Panc1 (cell line): ENCODE measurements at regions not wholly inside any gene's neighbourhood (a gene's known extent, or its start where the extent isn't known, plus 50 kb on each side); places are given as distances from the start of the nearest gene placed in this dataset.

ENCODE experiments used
- ATAC-seq: fragments of 200-7000 bp; cut with Tn5 transposase; 2 replicates; pipeline ENCODE4 v1.9.1; 2020; ENCODE audit warnings: mild to moderate bottlenecking, moderate library complexity
- BruUV-seq: library from RNA; stranded (reverse); fragments of 400-500 nt; replicated peaks from 2 replicates; lab custom pipeline; 2021; lab: Mats Ljungman, UMichigan
- CTCF ChIA-PET: fragments of 300-600 bp; sonication (Branson Sonifier 250); formaldehyde crosslinking; loops from one replicate; lab custom pipeline; 2022; ENCODE audit warnings: antibody characterized with exemption; lab: Charles Lee
- POLR2A ChIA-PET: fragments of 300-600 bp; sonication (Branson Sonifier 250); formaldehyde crosslinking; loops from one replicate; lab custom pipeline; 2022; ENCODE audit warnings: antibody characterized with exemption; lab: Charles Lee
- DNase-seq: peaks from one replicate; pipeline ENCODE4 v3.0.0-alpha.2; 2010; ENCODE audit warnings: low read depth, low spot score
- H3K27ac ChIP-seq: 2 replicates; pipeline ENCODE4 v1.5.1; 2011; ENCODE audit warnings: mild to moderate bottlenecking, low read length, inconsistent platforms
- H3K27me3 ChIP-seq: fragments of 200-500 bp; sonication (Bioruptor generic); 2 replicates; pipeline ENCODE4 v1.6.0; 2014; ENCODE audit warnings: low read length, inconsistent platforms; ENCODE audit not compliant: control insufficient read depth, insufficient read depth
- H3K36me3 ChIP-seq: fragments of 200-500 bp; sonication (Bioruptor generic); 2 replicates; pipeline ENCODE4 v1.5.1; 2014; ENCODE audit warnings: inconsistent platforms, mild to moderate bottlenecking, low read length, moderate library complexity; ENCODE audit not compliant: control insufficient read depth, insufficient read depth
- H3K4me1 ChIP-seq: 2 replicates; pipeline ENCODE4 v1.5.1; 2011; ENCODE audit warnings: inconsistent platforms, mild to moderate bottlenecking, low read length, moderate library complexity; ENCODE audit not compliant: control insufficient read depth, insufficient read depth
- H3K4me3 ChIP-seq, 2 experiments: 2 replicates each; pipeline ENCODE4 v1.5.1; 2011 to 2012; ENCODE audit warnings: low read depth in 2 of 2, low read length in 2 of 2, mild to moderate bottlenecking in 2 of 2, inconsistent platforms in 1 of 2, moderate library complexity in 1 of 2
- H3K9me3 ChIP-seq: fragments of 200-500 bp; sonication (Bioruptor generic); 2 replicates; pipeline ENCODE4 v1.5.1; 2014; ENCODE audit warnings: low read depth, mild to moderate bottlenecking, inconsistent platforms, low read length, moderate library complexity; ENCODE audit not compliant: control insufficient read depth, insufficient read depth
- POLR2AphosphoS5 ChIP-seq: IDR thresholded peaks from 2 replicates; pipeline ENCODE4 v1.6.1; 2012; ENCODE audit warnings: mild to moderate bottlenecking, low read depth, low read length, moderate library complexity
- SIN3A ChIP-seq: IDR thresholded peaks from 2 replicates; pipeline ENCODE4 v1.6.1; 2012; ENCODE audit warnings: low read depth, mild to moderate bottlenecking, low read length, moderate library complexity, borderline replicate concordance; ENCODE audit not compliant: insufficient read depth
- TCF7L2 ChIP-seq: IDR thresholded peaks from 2 replicates; pipeline ENCODE4 v1.6.1; 2011; ENCODE audit warnings: mild to moderate bottlenecking, low read depth, low read length, inconsistent platforms
- in situ Hi-C: cut with HindIII; loops from 2 replicates; pipeline ENCODE4 v1.10.0; 2016; ENCODE audit warnings: low sequenced_read_pairs, low pct_unique_long_range_greater_than_20kb
- intact Hi-C: fragments of 100-400 bp; cut with micrococcal nuclease; formaldehyde crosslinking; loops from one replicate; pipeline ENCODE4 v1.10.0; 2022; ENCODE audit not compliant: unreplicated experiment
- TF ChIP-seq, protein P1 (sequence below): fragments of 450-650 bp; IDR thresholded peaks from 2 replicates; pipeline ENCODE4 v1.5.1; 2017; ENCODE audit warnings: mild to moderate bottlenecking
- TF ChIP-seq, protein P2 (sequence below), 2 experiments: IDR thresholded peaks; 2 replicates each; pipeline ENCODE4 v1.6.1; 2011 to 2012; ENCODE audit warnings: low read depth in 2 of 2, control low read depth in 1 of 2, low read length in 1 of 2, mild to moderate bottlenecking in 1 of 2, moderate library complexity in 1 of 2; ENCODE audit not compliant: insufficient read depth in 1 of 2

GRCh38 chr18:40949114-40949950 is 1005.7 kb upstream of the PIK3C3 start:
- H3K4me3 ChIP-seq, result no peak overlapping the region
- in situ Hi-C loops, result no loop called here
- intact Hi-C loops, result no loop called here
- CTCF ChIA-PET, result no interaction called here
- POLR2A ChIA-PET, result no interaction called here
- BruUV-seq, result no TSS peak
- DNase-seq, result no peak
- H3K36me3 ChIP-seq, result no peaks in the 10 kb centered on the region
- no peak overlapping the region for H3K27ac ChIP-seq
- ATAC-seq, result no peak
- H3K9me3 ChIP-seq, result no peaks in the 10 kb centered on the region
- no peak for TF ChIP-seq SIN3A
- TF ChIP-seq TCF7L2, result no peak
- TF ChIP-seq, protein P1, sequence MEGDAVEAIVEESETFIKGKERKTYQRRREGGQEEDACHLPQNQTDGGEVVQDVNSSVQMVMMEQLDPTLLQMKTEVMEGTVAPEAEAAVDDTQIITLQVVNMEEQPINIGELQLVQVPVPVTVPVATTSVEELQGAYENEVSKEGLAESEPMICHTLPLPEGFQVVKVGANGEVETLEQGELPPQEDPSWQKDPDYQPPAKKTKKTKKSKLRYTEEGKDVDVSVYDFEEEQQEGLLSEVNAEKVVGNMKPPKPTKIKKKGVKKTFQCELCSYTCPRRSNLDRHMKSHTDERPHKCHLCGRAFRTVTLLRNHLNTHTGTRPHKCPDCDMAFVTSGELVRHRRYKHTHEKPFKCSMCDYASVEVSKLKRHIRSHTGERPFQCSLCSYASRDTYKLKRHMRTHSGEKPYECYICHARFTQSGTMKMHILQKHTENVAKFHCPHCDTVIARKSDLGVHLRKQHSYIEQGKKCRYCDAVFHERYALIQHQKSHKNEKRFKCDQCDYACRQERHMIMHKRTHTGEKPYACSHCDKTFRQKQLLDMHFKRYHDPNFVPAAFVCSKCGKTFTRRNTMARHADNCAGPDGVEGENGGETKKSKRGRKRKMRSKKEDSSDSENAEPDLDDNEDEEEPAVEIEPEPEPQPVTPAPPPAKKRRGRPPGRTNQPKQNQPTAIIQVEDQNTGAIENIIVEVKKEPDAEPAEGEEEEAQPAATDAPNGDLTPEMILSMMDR, result no peak
- TF ChIP-seq, protein P2, sequence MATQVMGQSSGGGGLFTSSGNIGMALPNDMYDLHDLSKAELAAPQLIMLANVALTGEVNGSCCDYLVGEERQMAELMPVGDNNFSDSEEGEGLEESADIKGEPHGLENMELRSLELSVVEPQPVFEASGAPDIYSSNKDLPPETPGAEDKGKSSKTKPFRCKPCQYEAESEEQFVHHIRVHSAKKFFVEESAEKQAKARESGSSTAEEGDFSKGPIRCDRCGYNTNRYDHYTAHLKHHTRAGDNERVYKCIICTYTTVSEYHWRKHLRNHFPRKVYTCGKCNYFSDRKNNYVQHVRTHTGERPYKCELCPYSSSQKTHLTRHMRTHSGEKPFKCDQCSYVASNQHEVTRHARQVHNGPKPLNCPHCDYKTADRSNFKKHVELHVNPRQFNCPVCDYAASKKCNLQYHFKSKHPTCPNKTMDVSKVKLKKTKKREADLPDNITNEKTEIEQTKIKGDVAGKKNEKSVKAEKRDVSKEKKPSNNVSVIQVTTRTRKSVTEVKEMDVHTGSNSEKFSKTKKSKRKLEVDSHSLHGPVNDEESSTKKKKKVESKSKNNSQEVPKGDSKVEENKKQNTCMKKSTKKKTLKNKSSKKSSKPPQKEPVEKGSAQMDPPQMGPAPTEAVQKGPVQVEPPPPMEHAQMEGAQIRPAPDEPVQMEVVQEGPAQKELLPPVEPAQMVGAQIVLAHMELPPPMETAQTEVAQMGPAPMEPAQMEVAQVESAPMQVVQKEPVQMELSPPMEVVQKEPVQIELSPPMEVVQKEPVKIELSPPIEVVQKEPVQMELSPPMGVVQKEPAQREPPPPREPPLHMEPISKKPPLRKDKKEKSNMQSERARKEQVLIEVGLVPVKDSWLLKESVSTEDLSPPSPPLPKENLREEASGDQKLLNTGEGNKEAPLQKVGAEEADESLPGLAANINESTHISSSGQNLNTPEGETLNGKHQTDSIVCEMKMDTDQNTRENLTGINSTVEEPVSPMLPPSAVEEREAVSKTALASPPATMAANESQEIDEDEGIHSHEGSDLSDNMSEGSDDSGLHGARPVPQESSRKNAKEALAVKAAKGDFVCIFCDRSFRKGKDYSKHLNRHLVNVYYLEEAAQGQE (IDR thresholded peaks at IDR 0.05; ENCODE audit: insufficient read depth in 1 of 2, low read depth in 2 of 2, low read length in 1 of 2), result no peak
- no peak for TF ChIP-seq POLR2AphosphoS5
- H3K27me3 ChIP-seq, result no peaks in the 10 kb centered on the region
- H3K4me1 ChIP-seq, result no peaks in the 10 kb centered on the region

DNA sequence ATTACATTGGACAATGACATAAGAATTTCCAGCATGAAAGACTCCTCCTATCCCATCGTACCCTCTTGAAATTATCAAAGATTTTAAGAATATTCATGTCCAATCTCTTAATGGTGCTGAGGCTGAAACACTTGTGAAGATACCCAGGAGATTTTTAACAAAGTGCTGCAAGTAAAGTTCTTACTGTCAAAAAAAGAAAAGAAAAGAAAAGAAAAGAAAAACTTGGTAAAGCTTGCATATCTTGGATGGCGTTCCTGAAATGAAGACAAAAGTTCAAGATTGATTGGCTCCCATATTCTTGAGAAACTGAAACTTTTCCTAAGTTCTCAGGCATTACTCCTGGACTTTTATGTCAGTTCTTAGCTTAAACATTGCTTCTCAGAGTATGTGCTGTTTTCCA is 1010.5 kb upstream of the PIK3C3 start:
- no peak for ATAC-seq
- in situ Hi-C loops (no loop called here), intact Hi-C loops (no loop called here)
- no peak for DNase-seq
- ChIA-PET POLR2A (no interaction called here), CTCF (interaction anchor here (0.6 kb wide), 1 partner anchor 152 kb away, joined by 3 read pairs; no protein-coding TSS in a partner anchor)
- Histone ChIP-seq H3K27me3 (no peaks in the 10 kb centered on the region), H3K4me3 (no peak overlapping the region), H3K27ac (no peak overlapping the region), H3K36me3 (no peaks in the 10 kb centered on the region), H3K9me3 (no peaks in the 10 kb centered on the region), H3K4me1 (no peaks in the 10 kb centered on the region)
- BruUV-seq, result no TSS peak
- TF ChIP-seq TCF7L2 (no peak), POLR2AphosphoS5 (no peak)
- TF ChIP-seq, protein P2 (IDR thresholded peaks at IDR 0.05; ENCODE audit: insufficient read depth in 1 of 2, low read depth in 2 of 2, low read length in 1 of 2), result no peak
